ENCODE measurements at regions not wholly inside any gene's neighbourhood (a gene's known extent, or its start where the extent isn't known, plus 50 kb on each side); places are given as distances from the start of the nearest gene placed in this dataset.

DNA sequence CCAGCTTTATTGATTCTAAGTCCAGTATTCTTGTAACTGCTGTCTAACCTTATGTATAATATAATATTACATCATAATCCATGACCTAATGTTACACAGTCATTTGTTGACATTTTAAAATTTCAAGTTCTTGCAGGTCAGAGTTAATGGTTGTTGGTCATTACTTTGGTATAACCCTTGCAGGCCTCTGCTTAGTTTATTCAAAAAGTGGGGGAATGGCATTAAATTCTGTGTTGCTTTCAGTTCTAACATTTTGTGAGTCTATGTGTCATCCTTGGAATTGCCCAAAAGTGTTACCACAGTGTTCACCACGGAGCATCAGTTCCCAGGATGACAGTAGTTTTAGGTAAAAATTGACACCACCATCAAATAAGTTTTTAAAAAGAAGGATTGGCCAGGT lies 174.8 kb upstream of the BCL6 start:
- H3K9ac ChIP-seq (ENCODE audit: control insufficient read depth, insufficient read depth, low read length) = no peak overlapping the region
- WGBS (ENCODE audit: insufficient coverage, insufficient replicate concordance, low lambda C conversion rate, missing lambda C conversion rate) = 6% methylated on average over 1 of the region's 1 CpG
- ChIA-PET RAD21 (ENCODE audit: unreplicated experiment) (interaction anchor here (0.7 kb wide), 1 partner anchor 140 kb away, joined by 3 read pairs; no protein-coding TSS in a partner anchor), SMC1A (ENCODE audit: uncharacterized antibody, unreplicated experiment) (no interaction called here), POLR2A (no interaction called here), CTCF (no interaction called here)
- no peaks in the 10 kb centered on the region for H3K36me3 ChIP-seq (ENCODE audit: control insufficient read depth in 2 of 2, insufficient read depth in 2 of 2, low read length in 1 of 2)
- H4K20me1 ChIP-seq (ENCODE audit: control insufficient read depth, insufficient read depth) = no peaks in the 10 kb centered on the region
- H3K9me3 ChIP-seq (replicated peaks; ENCODE audit: control insufficient read depth, insufficient read depth, low read length) = peaks cover 8% of the 10 kb centered on the region
- TF ChIP-seq MXI1 (IDR thresholded peaks at IDR 0.05; ENCODE audit: low read depth, low read length) (no peak), EGR1 (IDR thresholded peaks at IDR 0.05; ENCODE audit: borderline replicate concordance in 1 of 2, low read depth in 2 of 2, low read length in 2 of 2) (no peak), BRCA1 (IDR thresholded peaks at IDR 0.05; ENCODE audit: low read depth, low read length) (no peak), MYB (IDR thresholded peaks at IDR 0.05; ENCODE audit: borderline replicate concordance, low read depth, low read length) (no peak), SPI1 (IDR thresholded peaks at IDR 0.05; ENCODE audit: borderline replicate concordance, insufficient read depth, low read depth, low read length) (no peak), ZNF217 (IDR thresholded peaks at IDR 0.05) (no peak), JUNB (IDR thresholded peaks at IDR 0.05) (peak; percentile 40; the same call in 1 of the 2 replicates)
- peaks cover 0 to 2% of the 10 kb centered on the region in 2 experiments; a peak in 1 of 4 replicates for H3K27me3 ChIP-seq (replicated peaks in 1 of 2; ENCODE audit: control insufficient read depth in 2 of 2, insufficient read depth in 2 of 2, low read length in 1 of 2)
- ATAC-seq (no peak; the same call in 2 of the 3 replicates), DNase-seq (ENCODE audit: low read depth, low spot score) (no peak), FAIRE-seq (no peak)
- peaks cover 18% of the 10 kb centered on the region for H3K4me1 ChIP-seq (ENCODE audit: control insufficient read depth, insufficient read depth, low read length)
- H3K79me2 ChIP-seq (ENCODE audit: control insufficient read depth, insufficient read depth, low read length) = no peaks in the 10 kb centered on the region
- H3K4me3 ChIP-seq = no peak overlapping the region
- no peak overlapping the region for H2AFZ ChIP-seq (ENCODE audit: control insufficient read depth, low read depth, low read length)
- no TSS peak for BruUV-seq (replicated peaks)
- H3K27ac ChIP-seq (ENCODE audit: control insufficient read depth, insufficient read depth) = no peak overlapping the region
- H3K4me2 ChIP-seq (ENCODE audit: control insufficient read depth, insufficient read depth) = peak overlapping the region; percentile 80
- in situ Hi-C loops (cut with MboI) = no loop called here
- intact Hi-C loops (cut with micrococcal nuclease; ENCODE audit: unreplicated experiment) = no loop called here

GRCh38 chr3:187920913-187921312 lies 175.6 kb upstream of the BCL6 start:
- BruUV-seq (replicated peaks) = no TSS peak
- Histone ChIP-seq H2AFZ (ENCODE audit: control insufficient read depth, low read depth, low read length) (no peak overlapping the region), H4K20me1 (ENCODE audit: control insufficient read depth, insufficient read depth) (no peaks in the 10 kb centered on the region), H3K4me2 (ENCODE audit: control insufficient read depth, insufficient read depth) (no peak overlapping the region), H3K9ac (ENCODE audit: control insufficient read depth, insufficient read depth, low read length) (no peak overlapping the region), H3K27ac (ENCODE audit: control insufficient read depth, insufficient read depth) (no peak overlapping the region), H3K4me1 (ENCODE audit: control insufficient read depth, insufficient read depth, low read length) (peaks cover 18% of the 10 kb centered on the region), H3K4me3 (no peak overlapping the region), H3K36me3 (ENCODE audit: control insufficient read depth in 2 of 2, insufficient read depth in 2 of 2, low read length in 1 of 2) (no peaks in the 10 kb centered on the region), H3K9me3 (replicated peaks; ENCODE audit: control insufficient read depth, insufficient read depth, low read length) (peaks cover 10% of the 10 kb centered on the region), H3K27me3 (replicated peaks in 1 of 2; ENCODE audit: control insufficient read depth in 2 of 2, insufficient read depth in 2 of 2, low read length in 1 of 2) (peaks cover 0 to 2% of the 10 kb centered on the region in 2 experiments; a peak in 1 of 4 replicates), H3K79me2 (ENCODE audit: control insufficient read depth, insufficient read depth, low read length) (no peaks in the 10 kb centered on the region)
- SMC1A ChIA-PET (ENCODE audit: uncharacterized antibody, unreplicated experiment) = no interaction called here
- in situ Hi-C loops (cut with MboI) (no loop called here), intact Hi-C loops (cut with micrococcal nuclease; ENCODE audit: unreplicated experiment) (no loop called here)
- DNase-seq (ENCODE audit: low read depth, low spot score) (no peak), FAIRE-seq (no peak), ATAC-seq (no peak)
- WGBS (ENCODE audit: insufficient coverage, insufficient replicate concordance, low lambda C conversion rate, missing lambda C conversion rate) = 81% methylated on average over 6 of the region's 6 CpGs
- CTCF ChIA-PET = no interaction called here
- RAD21 ChIA-PET (ENCODE audit: unreplicated experiment) = no interaction called here
- POLR2A ChIA-PET = no interaction called here
- TF ChIP-seq, protein P1, sequence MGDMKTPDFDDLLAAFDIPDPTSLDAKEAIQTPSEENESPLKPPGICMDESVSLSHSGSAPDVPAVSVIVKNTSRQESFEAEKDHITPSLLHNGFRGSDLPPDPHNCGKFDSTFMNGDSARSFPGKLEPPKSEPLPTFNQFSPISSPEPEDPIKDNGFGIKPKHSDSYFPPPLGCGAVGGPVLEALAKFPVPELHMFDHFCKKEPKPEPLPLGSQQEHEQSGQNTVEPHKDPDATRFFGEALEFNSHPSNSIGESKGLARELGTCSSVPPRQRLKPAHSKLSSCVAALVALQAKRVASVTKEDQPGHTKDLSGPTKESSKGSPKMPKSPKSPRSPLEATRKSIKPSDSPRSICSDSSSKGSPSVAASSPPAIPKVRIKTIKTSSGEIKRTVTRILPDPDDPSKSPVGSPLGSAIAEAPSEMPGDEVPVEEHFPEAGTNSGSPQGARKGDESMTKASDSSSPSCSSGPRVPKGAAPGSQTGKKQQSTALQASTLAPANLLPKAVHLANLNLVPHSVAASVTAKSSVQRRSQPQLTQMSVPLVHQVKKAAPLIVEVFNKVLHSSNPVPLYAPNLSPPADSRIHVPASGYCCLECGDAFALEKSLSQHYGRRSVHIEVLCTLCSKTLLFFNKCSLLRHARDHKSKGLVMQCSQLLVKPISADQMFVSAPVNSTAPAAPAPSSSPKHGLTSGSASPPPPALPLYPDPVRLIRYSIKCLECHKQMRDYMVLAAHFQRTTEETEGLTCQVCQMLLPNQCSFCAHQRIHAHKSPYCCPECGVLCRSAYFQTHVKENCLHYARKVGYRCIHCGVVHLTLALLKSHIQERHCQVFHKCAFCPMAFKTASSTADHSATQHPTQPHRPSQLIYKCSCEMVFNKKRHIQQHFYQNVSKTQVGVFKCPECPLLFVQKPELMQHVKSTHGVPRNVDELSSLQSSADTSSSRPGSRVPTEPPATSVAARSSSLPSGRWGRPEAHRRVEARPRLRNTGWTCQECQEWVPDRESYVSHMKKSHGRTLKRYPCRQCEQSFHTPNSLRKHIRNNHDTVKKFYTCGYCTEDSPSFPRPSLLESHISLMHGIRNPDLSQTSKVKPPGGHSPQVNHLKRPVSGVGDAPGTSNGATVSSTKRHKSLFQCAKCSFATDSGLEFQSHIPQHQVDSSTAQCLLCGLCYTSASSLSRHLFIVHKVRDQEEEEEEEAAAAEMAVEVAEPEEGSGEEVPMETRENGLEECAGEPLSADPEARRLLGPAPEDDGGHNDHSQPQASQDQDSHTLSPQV (IDR thresholded peaks at IDR 0.05) = no peak
- TF ChIP-seq, protein P2, sequence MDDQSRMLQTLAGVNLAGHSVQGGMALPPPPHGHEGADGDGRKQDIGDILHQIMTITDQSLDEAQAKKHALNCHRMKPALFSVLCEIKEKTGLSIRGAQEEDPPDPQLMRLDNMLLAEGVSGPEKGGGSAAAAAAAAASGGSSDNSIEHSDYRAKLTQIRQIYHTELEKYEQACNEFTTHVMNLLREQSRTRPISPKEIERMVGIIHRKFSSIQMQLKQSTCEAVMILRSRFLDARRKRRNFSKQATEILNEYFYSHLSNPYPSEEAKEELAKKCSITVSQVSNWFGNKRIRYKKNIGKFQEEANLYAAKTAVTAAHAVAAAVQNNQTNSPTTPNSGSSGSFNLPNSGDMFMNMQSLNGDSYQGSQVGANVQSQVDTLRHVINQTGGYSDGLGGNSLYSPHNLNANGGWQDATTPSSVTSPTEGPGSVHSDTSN (IDR thresholded peaks at IDR 0.05; ENCODE audit: insufficient replicate concordance, low read depth, low read length) = no peak
- no peak for TF ChIP-seq SMAD5 (IDR thresholded peaks at IDR 0.05; ENCODE audit: low read depth)
- no peak for TF ChIP-seq SIN3A (IDR thresholded peaks at IDR 0.05; ENCODE audit: low read depth, low read length)
- TF ChIP-seq SIX5 (IDR thresholded peaks at IDR 0.05; ENCODE audit: low read depth, low read length, severe bottlenecking) = no peak
- no peak for TF ChIP-seq HDAC6 (IDR thresholded peaks at IDR 0.05; ENCODE audit: unreplicated experiment)
- TF ChIP-seq RAD21 (IDR thresholded peaks at IDR 0.05; ENCODE audit: insufficient read depth, low read depth, low read length) = no peak
- TF ChIP-seq TARDBP (IDR thresholded peaks at IDR 0.05; ENCODE audit: borderline replicate concordance) = no peak
